ENCODE measurements at regions not wholly inside any gene's neighbourhood (a gene's known extent, or its start where the extent isn't known, plus 50 kb on each side); places are given as distances from the start of the nearest gene placed in this dataset.

DNA sequence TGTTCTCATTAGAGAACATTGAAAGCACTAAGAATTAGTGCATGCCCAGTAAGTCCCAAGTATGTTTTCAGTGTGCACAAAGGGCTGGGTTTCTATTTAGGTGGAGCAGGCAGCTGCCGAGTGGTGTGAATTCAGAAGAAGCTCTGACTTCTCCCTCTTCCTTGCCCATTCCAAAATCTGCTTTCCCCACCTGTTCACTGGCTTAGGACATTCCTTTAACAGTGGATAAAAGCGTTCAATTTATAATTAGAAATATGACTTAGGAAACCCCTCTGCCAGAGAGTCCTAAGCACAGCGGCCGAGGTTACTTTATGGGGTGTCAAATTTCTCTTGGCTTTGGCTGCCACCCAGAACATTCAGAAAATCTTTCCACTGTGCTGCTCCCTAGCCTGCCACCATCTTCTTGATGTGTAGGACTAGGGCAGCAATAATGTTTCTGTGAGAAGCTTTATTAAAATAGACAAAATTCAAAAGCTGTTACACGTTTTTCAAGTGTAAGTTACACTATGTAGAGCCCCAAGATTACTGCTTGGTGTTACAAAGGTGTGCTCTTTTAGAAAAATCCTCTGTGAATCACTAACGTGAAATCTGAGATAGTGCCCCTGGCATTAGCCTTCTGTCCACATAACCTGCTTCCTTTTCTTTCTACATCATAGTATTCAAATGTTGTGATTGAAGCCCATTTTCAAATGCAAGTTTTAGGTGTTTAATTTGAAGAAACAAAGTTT lies 191.6 kb upstream of the ANKRD50 start:
- no peak for TF ChIP-seq POLR2A (IDR thresholded peaks at IDR 0.05)
- TF ChIP-seq, protein P1, sequence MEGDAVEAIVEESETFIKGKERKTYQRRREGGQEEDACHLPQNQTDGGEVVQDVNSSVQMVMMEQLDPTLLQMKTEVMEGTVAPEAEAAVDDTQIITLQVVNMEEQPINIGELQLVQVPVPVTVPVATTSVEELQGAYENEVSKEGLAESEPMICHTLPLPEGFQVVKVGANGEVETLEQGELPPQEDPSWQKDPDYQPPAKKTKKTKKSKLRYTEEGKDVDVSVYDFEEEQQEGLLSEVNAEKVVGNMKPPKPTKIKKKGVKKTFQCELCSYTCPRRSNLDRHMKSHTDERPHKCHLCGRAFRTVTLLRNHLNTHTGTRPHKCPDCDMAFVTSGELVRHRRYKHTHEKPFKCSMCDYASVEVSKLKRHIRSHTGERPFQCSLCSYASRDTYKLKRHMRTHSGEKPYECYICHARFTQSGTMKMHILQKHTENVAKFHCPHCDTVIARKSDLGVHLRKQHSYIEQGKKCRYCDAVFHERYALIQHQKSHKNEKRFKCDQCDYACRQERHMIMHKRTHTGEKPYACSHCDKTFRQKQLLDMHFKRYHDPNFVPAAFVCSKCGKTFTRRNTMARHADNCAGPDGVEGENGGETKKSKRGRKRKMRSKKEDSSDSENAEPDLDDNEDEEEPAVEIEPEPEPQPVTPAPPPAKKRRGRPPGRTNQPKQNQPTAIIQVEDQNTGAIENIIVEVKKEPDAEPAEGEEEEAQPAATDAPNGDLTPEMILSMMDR (IDR thresholded peaks at IDR 0.05) = no peak
- Histone ChIP-seq H3K9me3 (no peaks in the 10 kb centered on the region), H3K36me3 (no peaks in the 10 kb centered on the region), H3K27me3 (no peaks in the 10 kb centered on the region), H3K4me3 (peak overlapping the region in 3 of 4 donors; percentile 3 to 15 (median 14)), H3K27ac (peak overlapping the region; percentile 0 to 37 (median 6)), H3K4me1 (peaks cover 5 to 36% (median 16%) of the 10 kb centered on the region in 3 donors)
- WGBS, 2 donors = 15 to 26% methylated on average over 6 of the region's 6 CpGs
- DNase-seq = no peak
- intact Hi-C loops (cut with DNase I) = no loop called here

DNA sequence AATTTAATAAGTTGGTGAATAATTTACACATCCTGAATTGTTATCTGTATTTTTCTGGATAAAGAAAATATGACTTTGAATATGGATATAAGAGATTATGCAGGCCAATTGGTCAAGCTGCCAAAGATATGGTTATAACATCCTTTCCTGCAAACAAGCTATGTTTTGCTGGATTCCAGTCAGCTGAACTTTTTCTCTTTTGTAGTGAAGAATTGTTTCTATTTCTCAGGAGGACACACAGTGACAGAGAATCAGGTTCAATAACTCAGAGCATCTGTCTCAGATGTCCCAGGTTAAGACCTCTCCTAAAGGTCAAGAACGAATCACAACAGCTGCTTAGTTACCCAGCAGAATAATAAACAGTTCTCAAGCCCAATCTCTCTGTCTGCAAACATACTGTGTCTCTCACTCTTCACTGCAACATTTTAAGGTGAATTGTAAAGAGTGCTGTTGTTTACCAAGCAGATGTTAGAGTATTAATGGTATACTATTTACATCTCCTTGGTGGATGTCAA lies 189.5 kb upstream of the ANKRD50 start:
- Histone ChIP-seq H3K9me3 (no peaks in the 10 kb centered on the region), H3K36me3 (no peaks in the 10 kb centered on the region), H3K4me1 (peaks cover 5 to 30% (median 16%) of the 10 kb centered on the region in 3 donors), H3K27me3 (no peaks in the 10 kb centered on the region), H3K27ac (no peak overlapping the region), H3K4me3 (no peak overlapping the region)
- TF ChIP-seq, protein P1 (IDR thresholded peaks at IDR 0.05) = no peak
- TF ChIP-seq POLR2A (IDR thresholded peaks at IDR 0.05) = no peak
- no peak for DNase-seq
- WGBS, 2 donors = 61 to 76% methylated on average over 1 of the region's 1 CpG
- intact Hi-C loops (cut with DNase I) = no loop called here

GRCh38 chr4:124899997-124900396 lies 187.5 kb upstream of the ANKRD50 start:
- 47% methylated on average over 5 of the region's 5 CpGs for WGBS, 2 donors
- Histone ChIP-seq H3K27ac (no peak overlapping the region), H3K9me3 (no peaks in the 10 kb centered on the region), H3K4me1 (peaks cover 5 to 27% (median 16%) of the 10 kb centered on the region in 3 donors), H3K36me3 (no peaks in the 10 kb centered on the region), H3K27me3 (no peaks in the 10 kb centered on the region), H3K4me3 (no peak overlapping the region)
- intact Hi-C loops (cut with DNase I) = no loop called here
- no peak for DNase-seq
- no peak for TF ChIP-seq POLR2A (IDR thresholded peaks at IDR 0.05)

DNA sequence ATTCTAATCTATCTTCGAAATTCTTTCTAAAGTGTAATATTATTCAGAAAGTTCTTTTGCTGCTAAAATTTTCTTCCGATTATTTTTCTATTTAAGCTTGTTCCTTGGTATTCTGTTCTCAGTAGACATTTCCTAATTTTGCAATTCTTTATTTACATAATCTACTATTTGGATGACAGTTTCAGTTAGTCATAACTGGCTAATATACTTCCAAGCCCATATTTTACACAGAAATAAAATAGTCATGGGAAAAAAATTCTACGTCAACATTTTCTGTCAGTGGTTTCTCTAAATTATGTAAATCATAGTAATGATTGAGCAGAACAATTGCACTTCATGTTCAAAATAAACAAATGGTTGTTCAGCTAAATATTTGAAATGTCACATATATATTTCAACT lies 178.0 kb upstream of the ANKRD50 start:
- no peaks in the 10 kb centered on the region for H3K27me3 ChIP-seq
- H3K4me3 ChIP-seq = no peak overlapping the region
- TF ChIP-seq, protein P1 (IDR thresholded peaks at IDR 0.05) = no peak
- TF ChIP-seq POLR2A (IDR thresholded peaks at IDR 0.05) = no peak
- no peaks in the 10 kb centered on the region for H3K4me1 ChIP-seq
- intact Hi-C loops (cut with DNase I) = no loop called here
- H3K36me3 ChIP-seq = no peaks in the 10 kb centered on the region
- no peak overlapping the region for H3K27ac ChIP-seq
- DNase-seq = no peak
- no peaks in the 10 kb centered on the region for H3K9me3 ChIP-seq
- WGBS, 2 donors = 50 to 67% methylated on average over 3 of the region's 3 CpGs

DNA sequence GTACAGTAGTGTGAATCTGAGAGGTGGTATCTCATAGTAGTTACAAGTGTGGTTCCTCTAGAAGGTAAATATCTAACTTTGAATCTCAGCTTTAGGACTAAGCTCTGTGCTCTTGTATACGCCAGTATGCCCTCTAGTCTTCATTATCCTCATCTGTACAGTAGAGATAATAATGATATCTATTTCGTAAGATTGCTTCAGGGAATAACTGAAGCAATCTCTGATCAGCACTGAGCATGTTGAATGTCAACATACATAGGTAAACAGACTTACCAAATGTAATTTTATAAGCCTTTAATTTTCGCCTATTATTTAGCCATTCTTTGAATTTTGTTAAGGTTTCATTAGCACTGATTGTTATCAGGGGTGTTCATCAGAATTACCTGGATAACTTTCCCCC lies 175.2 kb upstream of the ANKRD50 start:
- TF ChIP-seq, protein P1 (IDR thresholded peaks at IDR 0.05) = no peak
- TF ChIP-seq POLR2A (IDR thresholded peaks at IDR 0.05) = no peak
- Histone ChIP-seq H3K27ac (no peak overlapping the region), H3K9me3 (no peaks in the 10 kb centered on the region), H3K4me3 (no peak overlapping the region), H3K27me3 (no peaks in the 10 kb centered on the region), H3K36me3 (no peaks in the 10 kb centered on the region), H3K4me1 (no peaks in the 10 kb centered on the region)
- WGBS, 2 donors = 84 to 85% methylated on average over 3 of the region's 3 CpGs
- DNase-seq = no peak
- intact Hi-C loops (cut with DNase I) = no loop called here

Measured in esophagus squamous epithelium (tissue), 5 donors.